Uterus (tissue), 2 donors: ENCODE measurements at regions not wholly inside any gene's neighbourhood (a gene's known extent, or its start where the extent isn't known, plus 50 kb on each side); places are given as distances from the start of the nearest gene placed in this dataset.
"Not testable (repeated sequence)": the region's sequence is repeated elsewhere in the genome, so short reads cannot be mapped to it uniquely, and the experiment has no call there.

Source experiments
- POLR2A ChIP-seq, 2 donors: fragments of 450-650 bp; IDR thresholded peaks; one replicate each; pipeline ENCODE4 v1.6.1; 2016; ENCODE audit warnings: antibody characterized with exemption in 2 of 2, mild to moderate bottlenecking in 1 of 2, moderate library complexity in 1 of 2
- TF ChIP-seq, protein P1 (sequence below), 4 experiments: fragments of 200-600 bp in 2 of 4; fragments of 450-650 bp in 2 of 4; sonication (generic) in 2 of 4; IDR thresholded peaks; one replicate each; pipeline ENCODE4 v1.5.1; 2016 to 2019; ENCODE audit warnings: antibody characterized with exemption in 4 of 4, mild to moderate bottlenecking in 2 of 4, moderate library complexity in 1 of 4

GRCh38 chr1:8227674-8228073 is 90.2 kb upstream of the SLC45A1 start:
- TF ChIP-seq, protein P1, sequence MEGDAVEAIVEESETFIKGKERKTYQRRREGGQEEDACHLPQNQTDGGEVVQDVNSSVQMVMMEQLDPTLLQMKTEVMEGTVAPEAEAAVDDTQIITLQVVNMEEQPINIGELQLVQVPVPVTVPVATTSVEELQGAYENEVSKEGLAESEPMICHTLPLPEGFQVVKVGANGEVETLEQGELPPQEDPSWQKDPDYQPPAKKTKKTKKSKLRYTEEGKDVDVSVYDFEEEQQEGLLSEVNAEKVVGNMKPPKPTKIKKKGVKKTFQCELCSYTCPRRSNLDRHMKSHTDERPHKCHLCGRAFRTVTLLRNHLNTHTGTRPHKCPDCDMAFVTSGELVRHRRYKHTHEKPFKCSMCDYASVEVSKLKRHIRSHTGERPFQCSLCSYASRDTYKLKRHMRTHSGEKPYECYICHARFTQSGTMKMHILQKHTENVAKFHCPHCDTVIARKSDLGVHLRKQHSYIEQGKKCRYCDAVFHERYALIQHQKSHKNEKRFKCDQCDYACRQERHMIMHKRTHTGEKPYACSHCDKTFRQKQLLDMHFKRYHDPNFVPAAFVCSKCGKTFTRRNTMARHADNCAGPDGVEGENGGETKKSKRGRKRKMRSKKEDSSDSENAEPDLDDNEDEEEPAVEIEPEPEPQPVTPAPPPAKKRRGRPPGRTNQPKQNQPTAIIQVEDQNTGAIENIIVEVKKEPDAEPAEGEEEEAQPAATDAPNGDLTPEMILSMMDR (IDR thresholded peaks at IDR 0.05) = not testable (repeated sequence)
- not testable (repeated sequence) for TF ChIP-seq POLR2A (IDR thresholded peaks at IDR 0.05)
